ENCODE measurements at regions not wholly inside any gene's neighbourhood (a gene's known extent, or its start where the extent isn't known, plus 50 kb on each side); places are given as distances from the start of the nearest gene placed in this dataset.

- no peaks in the 10 kb centered on the region for H4K20me1 ChIP-seq (ENCODE audit: insufficient read depth, low read length)
- no peak overlapping the region for H3K27ac ChIP-seq (ENCODE audit: low read depth, low read length, poor library complexity, severe bottlenecking)
- H3K9me3 ChIP-seq (ENCODE audit: low read length) = no peaks in the 10 kb centered on the region
- ChIA-PET POLR2A (no interaction called here), CTCF (ENCODE audit: unreplicated experiment) (no interaction called here)
- H3K9me2 ChIP-seq (ENCODE audit: insufficient read depth, low read length) = no peaks in the 10 kb centered on the region
- no peak overlapping the region for H3K4me2 ChIP-seq (ENCODE audit: low read length)
- BruUV-seq (replicated peaks) = no TSS peak
- H3K4me1 ChIP-seq (ENCODE audit: insufficient read depth, low read length, poor library complexity, severe bottlenecking) = no peaks in the 10 kb centered on the region
- no peak overlapping the region for H2AFZ ChIP-seq (ENCODE audit: low read length)
- no peaks in the 10 kb centered on the region for H3K79me2 ChIP-seq (ENCODE audit: insufficient read depth, low read depth, low read length)
- H3K4me3 ChIP-seq (ENCODE audit: low read depth, low read length, poor library complexity, severe bottlenecking) = no peak overlapping the region
- TF ChIP-seq CTCF (conservative IDR thresholded peaks at IDR 0.05; ENCODE audit: low read length) (no peak), EZH2phosphoT487 (IDR thresholded peaks at IDR 0.05; ENCODE audit: borderline replicate concordance, low read depth, low read length) (no peak)
- DNase-seq (ENCODE audit: low spot score) = no peak
- no peaks in the 10 kb centered on the region for H3K36me3 ChIP-seq (ENCODE audit: insufficient read depth, low read length)
- intact Hi-C loops (cut with micrococcal nuclease; ENCODE audit: unreplicated experiment) = no loop called here
Observed at GRCh38 chr18:78778651-78779050, 201.0 kb upstream of the SALL3 start.

GRCh38 chr18:78779996-78780718 lies 199.5 kb upstream of the SALL3 start:
- no peak for TF ChIP-seq CTCF (conservative IDR thresholded peaks at IDR 0.05; ENCODE audit: low read length)
- TF ChIP-seq EZH2phosphoT487 (IDR thresholded peaks at IDR 0.05; ENCODE audit: borderline replicate concordance, low read depth, low read length) = no peak
- no peaks in the 10 kb centered on the region for H3K4me1 ChIP-seq (ENCODE audit: insufficient read depth, low read length, poor library complexity, severe bottlenecking)
- no TSS peak for BruUV-seq (replicated peaks)
- no peak overlapping the region for H3K4me2 ChIP-seq (ENCODE audit: low read length)
- H3K4me3 ChIP-seq (ENCODE audit: low read depth, low read length, poor library complexity, severe bottlenecking) = no peak overlapping the region
- no peaks in the 10 kb centered on the region for H4K20me1 ChIP-seq (ENCODE audit: insufficient read depth, low read length)
- DNase-seq (ENCODE audit: low spot score) = no peak
- H3K36me3 ChIP-seq (ENCODE audit: insufficient read depth, low read length) = no peaks in the 10 kb centered on the region
- H3K27ac ChIP-seq (ENCODE audit: low read depth, low read length, poor library complexity, severe bottlenecking) = no peak overlapping the region
- ChIA-PET POLR2A (no interaction called here), CTCF (ENCODE audit: unreplicated experiment) (no interaction called here)
- H3K9me2 ChIP-seq (ENCODE audit: insufficient read depth, low read length) = no peaks in the 10 kb centered on the region
- H3K9me3 ChIP-seq (ENCODE audit: low read length) = no peaks in the 10 kb centered on the region
- no peaks in the 10 kb centered on the region for H3K79me2 ChIP-seq (ENCODE audit: insufficient read depth, low read depth, low read length)
- no peak overlapping the region for H2AFZ ChIP-seq (ENCODE audit: low read length)
- intact Hi-C loops (cut with micrococcal nuclease; ENCODE audit: unreplicated experiment) = no loop called here

- H3K4me1 ChIP-seq (ENCODE audit: insufficient read depth, low read length, poor library complexity, severe bottlenecking) = no peaks in the 10 kb centered on the region
- BruUV-seq (replicated peaks) = no TSS peak
- DNase-seq (ENCODE audit: low spot score) = no peak
- TF ChIP-seq CTCF (conservative IDR thresholded peaks at IDR 0.05; ENCODE audit: low read length) (no peak), EZH2phosphoT487 (IDR thresholded peaks at IDR 0.05; ENCODE audit: borderline replicate concordance, low read depth, low read length) (no peak)
- no peaks in the 10 kb centered on the region for H3K36me3 ChIP-seq (ENCODE audit: insufficient read depth, low read length)
- no peak overlapping the region for H2AFZ ChIP-seq (ENCODE audit: low read length)
- H3K9me3 ChIP-seq (ENCODE audit: low read length) = no peaks in the 10 kb centered on the region
- H3K79me2 ChIP-seq (ENCODE audit: insufficient read depth, low read depth, low read length) = no peaks in the 10 kb centered on the region
- intact Hi-C loops (cut with micrococcal nuclease; ENCODE audit: unreplicated experiment) = no loop called here
- CTCF ChIA-PET (ENCODE audit: unreplicated experiment) = no interaction called here
- no peak overlapping the region for H3K4me3 ChIP-seq (ENCODE audit: low read depth, low read length, poor library complexity, severe bottlenecking)
- H3K9me2 ChIP-seq (ENCODE audit: insufficient read depth, low read length) = no peaks in the 10 kb centered on the region
- H4K20me1 ChIP-seq (ENCODE audit: insufficient read depth, low read length) = no peaks in the 10 kb centered on the region
- POLR2A ChIA-PET = interaction anchor here (0.5 kb wide), 1 partner anchor 25 kb away, joined by 3 read pairs; no protein-coding TSS in a partner anchor
- no peak overlapping the region for H3K27ac ChIP-seq (ENCODE audit: low read depth, low read length, poor library complexity, severe bottlenecking)
- no peak overlapping the region for H3K4me2 ChIP-seq (ENCODE audit: low read length)
Observed at GRCh38 chr18:78780719-78781600, 198.7 kb upstream of the SALL3 start.
